Bronchial epithelial cell (primary cell): ENCODE measurements at regions not wholly inside any gene's neighbourhood (a gene's known extent, or its start where the extent isn't known, plus 50 kb on each side); places are given as distances from the start of the nearest gene placed in this dataset.

Source experiments
- DNase-seq: peaks from one replicate; pipeline ENCODE4 v3.0.0-alpha.2; 2010; ENCODE audit warnings: low read depth
- FAIRE-seq: peaks from 2 replicates; lab custom pipeline; 2011; peaks lifted over from hg19 to GRCh38; lab: Jason Lieb, UNC
- H3K27me3 ChIP-seq: 2 replicates; pipeline ENCODE4 v1.5.1; 2011; ENCODE audit warnings: low read length; ENCODE audit not compliant: control insufficient read depth, insufficient read depth
- H3K36me3 ChIP-seq: 2 replicates; pipeline ENCODE4 v1.5.1; 2011; ENCODE audit warnings: low read length; ENCODE audit not compliant: control insufficient read depth, insufficient read depth
- H3K4me3 ChIP-seq: 2 replicates; pipeline ENCODE4 v1.5.1; 2011; ENCODE audit warnings: mild to moderate bottlenecking, low read depth, low read length, control low read depth
- TF ChIP-seq, protein P1 (sequence below): IDR thresholded peaks from 2 replicates; pipeline ENCODE4 v1.5.1; 2011; ENCODE audit warnings: mild to moderate bottlenecking, moderate library complexity, low read length, control low read depth, inconsistent platforms; ENCODE audit not compliant: insufficient read depth, severe bottlenecking

DNA sequence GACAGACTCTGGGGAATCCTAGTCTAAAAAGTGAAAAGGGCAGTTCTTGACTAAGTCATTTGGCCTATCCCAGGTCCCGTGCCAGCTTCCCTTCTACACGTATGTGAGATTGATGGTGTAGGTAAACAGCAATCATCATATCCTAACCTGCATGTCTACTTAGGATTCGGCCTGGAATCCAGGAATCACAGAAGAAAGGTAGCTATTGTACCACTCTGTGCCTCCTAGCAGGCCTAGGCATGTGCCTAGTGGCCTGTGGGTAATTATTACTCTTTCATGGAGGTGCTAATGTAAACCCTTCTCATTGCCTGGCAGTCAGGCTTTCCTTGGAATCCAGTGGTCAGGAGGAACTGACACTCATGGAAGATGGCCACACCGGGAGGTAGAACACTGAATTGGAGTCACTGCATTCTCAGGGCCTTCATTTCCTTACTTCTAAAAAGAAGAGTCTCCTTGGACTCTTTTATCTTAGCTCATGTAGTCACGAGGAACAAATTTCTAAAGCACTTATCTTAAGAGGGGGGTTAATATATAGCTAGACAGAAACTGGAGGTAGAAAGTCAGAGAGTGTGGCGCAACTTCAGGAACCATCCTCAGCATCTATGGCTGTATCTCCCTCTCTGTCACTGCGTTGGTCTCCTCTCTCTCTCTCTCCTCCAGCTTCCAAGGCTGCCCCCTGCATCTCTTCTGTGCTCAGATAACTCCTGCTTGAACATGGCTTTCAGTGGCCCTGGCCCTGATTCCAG is 122.5 kb downstream of the C1GALT1 start:
- FAIRE-seq (peak; percentile 28), DNase-seq (peak; percentile 49)
- Histone ChIP-seq H3K4me3 (no peak overlapping the region), H3K36me3 (no peaks in the 10 kb centered on the region), H3K27me3 (no peaks in the 10 kb centered on the region)
- TF ChIP-seq, protein P1, sequence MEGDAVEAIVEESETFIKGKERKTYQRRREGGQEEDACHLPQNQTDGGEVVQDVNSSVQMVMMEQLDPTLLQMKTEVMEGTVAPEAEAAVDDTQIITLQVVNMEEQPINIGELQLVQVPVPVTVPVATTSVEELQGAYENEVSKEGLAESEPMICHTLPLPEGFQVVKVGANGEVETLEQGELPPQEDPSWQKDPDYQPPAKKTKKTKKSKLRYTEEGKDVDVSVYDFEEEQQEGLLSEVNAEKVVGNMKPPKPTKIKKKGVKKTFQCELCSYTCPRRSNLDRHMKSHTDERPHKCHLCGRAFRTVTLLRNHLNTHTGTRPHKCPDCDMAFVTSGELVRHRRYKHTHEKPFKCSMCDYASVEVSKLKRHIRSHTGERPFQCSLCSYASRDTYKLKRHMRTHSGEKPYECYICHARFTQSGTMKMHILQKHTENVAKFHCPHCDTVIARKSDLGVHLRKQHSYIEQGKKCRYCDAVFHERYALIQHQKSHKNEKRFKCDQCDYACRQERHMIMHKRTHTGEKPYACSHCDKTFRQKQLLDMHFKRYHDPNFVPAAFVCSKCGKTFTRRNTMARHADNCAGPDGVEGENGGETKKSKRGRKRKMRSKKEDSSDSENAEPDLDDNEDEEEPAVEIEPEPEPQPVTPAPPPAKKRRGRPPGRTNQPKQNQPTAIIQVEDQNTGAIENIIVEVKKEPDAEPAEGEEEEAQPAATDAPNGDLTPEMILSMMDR = no peak

DNA sequence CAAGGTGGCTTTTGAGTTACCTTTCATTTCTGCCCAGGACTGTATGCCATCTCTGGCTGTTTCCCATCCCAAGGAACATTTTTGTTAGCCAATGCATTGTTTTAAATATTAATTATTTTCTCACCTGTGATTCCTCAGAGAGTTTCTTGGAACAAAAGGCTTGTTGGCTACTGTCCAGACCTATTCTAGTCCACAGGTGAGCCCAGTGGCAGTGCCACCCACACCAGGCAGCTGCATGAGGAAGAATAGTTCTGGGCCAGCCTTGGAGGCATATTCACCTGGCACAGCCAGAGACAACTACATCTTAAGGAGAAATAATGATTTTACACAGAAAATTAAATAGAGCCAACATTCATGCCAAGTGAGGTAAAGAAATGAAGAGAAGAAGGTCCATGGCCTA is 123.9 kb downstream of the C1GALT1 start:
- no peak for DNase-seq
- TF ChIP-seq, protein P1 = no peak
- Histone ChIP-seq H3K36me3 (no peaks in the 10 kb centered on the region), H3K27me3 (no peaks in the 10 kb centered on the region), H3K4me3 (no peak overlapping the region)
- no peak for FAIRE-seq
